Amygdala (tissue), 56 donors: ENCODE measurements at regions not wholly inside any gene's neighbourhood (a gene's known extent, or its start where the extent isn't known, plus 50 kb on each side); places are given as distances from the start of the nearest gene placed in this dataset.
A peak's percentile ranks its signal among the peaks of the same experiment; 100 is the strongest.

ENCODE experiments used
- DNase-seq, 56 donors: peaks; one replicate each; lab custom pipeline; 2025; lab: John Stamatoyannopoulos, UW

GRCh38 chr1:228913626-228914414, 178.5 kb downstream of the RHOU start:
- peak in 6 of 56 donors; percentile 15 to 36 (median 28) for DNase-seq

GRCh38 chr1:228914700-228915099, 179.4 kb downstream of the RHOU start:
- no peak for DNase-seq

GRCh38 chr1:228917342-228917741, 182.1 kb downstream of the RHOU start:
- no peak for DNase-seq

- no peak for DNase-seq
These were observed 182.5 kb downstream of the RHOU start for GRCh38 chr1:228917755-228918154.

- no peak for DNase-seq
These were observed 183.1 kb downstream of the RHOU start for GRCh38 chr1:228918335-228918734.

- no peak for DNase-seq
These were observed 184.6 kb downstream of the RHOU start for GRCh38 chr1:228919914-228920313.

- DNase-seq = no peak
These were observed 185.6 kb downstream of the RHOU start for GRCh38 chr1:228920831-228921230.

- DNase-seq = peak in 2 of 56 donors; percentile 19 to 44
These were observed 186.2 kb downstream of the RHOU start for GRCh38 chr1:228921481-228921880.

- no peak for DNase-seq
These were observed 187.6 kb downstream of the RHOU start for GRCh38 chr1:228922722-228923376.

GRCh38 chr1:228923973-228924686, 188.9 kb downstream of the RHOU start:
- no peak for DNase-seq

GRCh38 chr1:228925691-228926090, 190.4 kb downstream of the RHOU start:
- DNase-seq = no peak

GRCh38 chr1:228927421-228927820, 192.1 kb downstream of the RHOU start:
- DNase-seq = no peak

GRCh38 chr1:228927946-228928898, 192.9 kb downstream of the RHOU start:
- no peak for DNase-seq

- no peak for DNase-seq
These were observed 194.3 kb downstream of the RHOU start for GRCh38 chr1:228929476-228930027.

GRCh38 chr1:228930479-228930957, 195.2 kb downstream of the RHOU start:
- DNase-seq = no peak

GRCh38 chr1:228933753-228934152, 198.5 kb downstream of the RHOU start:
- no peak for DNase-seq

GRCh38 chr1:228935198-228935663, 200.0 kb downstream of the RHOU start:
- DNase-seq = no peak

GRCh38 chr1:228935855-228936727, 200.8 kb downstream of the RHOU start:
- DNase-seq = peak in 2 of 56 donors; percentile 21 to 38

GRCh38 chr1:228936881-228937280, 201.6 kb downstream of the RHOU start:
- no peak for DNase-seq
